GM18909 (cell line): ENCODE measurements at regions not wholly inside any gene's neighbourhood (a gene's known extent, or its start where the extent isn't known, plus 50 kb on each side); places are given as distances from the start of the nearest gene placed in this dataset.
"Not testable (repeated sequence)": the region's sequence is repeated elsewhere in the genome, so short reads cannot be mapped to it uniquely, and the experiment has no call there.

Source experiments
- ATAC-seq: cut with Tn5 transposase; IDR thresholded peaks from one replicate; pipeline ENCODE4 v1.9.1; 2021; ENCODE audit warnings: mild to moderate bottlenecking; ENCODE audit not compliant: unreplicated experiment, poor library complexity

DNA sequence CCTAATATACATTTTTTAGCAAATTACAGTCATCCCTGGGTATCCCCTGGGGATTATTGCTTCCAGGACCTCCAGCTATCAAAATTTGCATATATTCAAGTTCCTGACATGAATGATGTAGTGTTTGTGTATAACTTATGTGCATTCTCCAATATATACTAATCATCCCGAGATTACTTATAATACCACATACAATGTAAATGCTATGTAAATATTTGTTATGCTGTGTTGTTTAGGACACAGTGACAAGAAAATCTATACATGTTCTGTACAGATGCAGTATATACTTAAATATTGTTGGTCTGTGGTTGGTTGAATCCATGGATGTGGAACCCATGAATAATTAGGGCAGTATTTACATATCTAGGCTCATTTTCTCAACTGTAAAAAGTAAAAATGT, 1060.3 kb downstream of the DSC3 start:
- ATAC-seq = no peak

DNA sequence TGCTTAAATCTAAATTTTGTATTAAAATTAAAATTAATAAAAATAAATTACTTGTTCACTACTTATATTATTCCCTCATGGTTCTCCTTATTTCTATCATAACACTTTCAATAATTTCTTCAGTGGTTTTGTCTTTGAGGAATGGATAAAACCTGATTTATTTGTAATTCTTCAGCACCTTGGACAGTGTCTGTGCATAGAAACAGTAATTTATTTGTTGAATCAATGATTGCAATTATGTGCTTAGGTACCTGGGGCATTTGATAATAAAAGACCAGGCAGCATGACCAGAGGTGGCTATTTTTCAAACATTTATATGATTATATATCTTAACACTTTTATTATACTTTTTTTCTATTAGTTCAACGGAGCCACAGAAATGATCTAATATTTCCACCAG, 1062.7 kb downstream of the DSC3 start:
- no peak for ATAC-seq

DNA sequence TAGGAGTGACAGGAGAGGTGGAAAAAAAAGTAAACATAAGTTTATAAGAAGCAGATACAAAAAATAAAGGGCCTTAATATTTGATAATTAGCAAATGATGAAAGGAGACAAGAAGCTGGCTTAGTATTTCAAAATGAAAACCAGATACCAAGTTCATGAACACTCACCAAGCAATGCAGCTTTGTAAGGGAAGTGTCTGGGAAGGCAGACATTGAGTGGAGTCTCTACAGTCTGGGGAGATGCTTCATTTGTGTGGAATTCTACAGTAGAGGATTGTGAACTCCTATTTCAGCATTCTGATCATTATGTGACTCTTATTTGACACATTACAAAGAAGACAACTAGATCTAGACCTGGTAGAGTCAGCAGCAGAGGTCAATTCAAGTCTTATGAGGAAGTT, 1072.7 kb downstream of the DSC3 start:
- no peak for ATAC-seq

- no peak for ATAC-seq
These were observed 1080.0 kb downstream of the DSC3 start for GRCh38 chr18:29962579-29962978.

GRCh38 chr18:29960539-29960938, 1082.0 kb downstream of the DSC3 start:
- no peak for ATAC-seq

DNA sequence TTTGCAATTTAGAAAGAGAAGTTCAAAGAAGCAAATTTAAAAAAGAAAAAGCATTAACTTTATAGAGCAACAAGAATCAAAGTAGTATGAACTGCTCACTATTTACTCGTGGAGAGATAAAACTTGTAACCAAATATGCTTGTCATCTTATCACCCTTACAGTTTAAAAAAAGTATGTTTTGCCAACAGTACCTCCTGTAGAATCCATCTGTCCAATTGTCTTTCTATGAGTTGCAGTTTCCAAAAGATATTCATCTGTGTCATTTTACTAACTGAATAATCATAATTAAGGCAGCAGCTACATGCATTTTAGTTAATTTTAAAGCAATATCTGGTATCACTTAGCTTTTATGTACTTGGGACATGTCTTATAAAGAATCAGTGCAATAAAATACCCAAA, 1112.3 kb downstream of the DSC3 start:
- no peak for ATAC-seq

GRCh38 chr18:29928081-29928480, 1114.5 kb downstream of the DSC3 start:
- no peak for ATAC-seq

DNA sequence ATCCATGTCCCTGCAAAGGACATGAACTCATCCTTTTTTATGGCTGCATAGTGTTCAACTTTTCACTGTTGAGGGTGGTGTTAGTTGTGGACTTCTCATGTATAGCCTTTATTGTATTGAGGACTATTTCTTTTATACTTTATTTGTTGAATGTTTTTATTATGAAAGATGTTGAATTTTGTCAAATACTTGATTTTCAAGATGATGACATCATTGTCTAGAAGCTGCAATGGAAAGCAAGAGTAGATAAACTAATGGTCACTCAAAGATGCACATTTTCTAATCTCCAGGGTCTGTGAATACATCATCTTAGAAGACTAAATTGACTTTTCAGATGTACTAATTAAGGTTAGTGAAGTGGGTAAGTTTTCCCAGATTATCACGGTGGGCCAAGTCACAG, 1117.0 kb downstream of the DSC3 start:
- ATAC-seq = no peak

- no peak for ATAC-seq
These were observed 1130.2 kb downstream of the DSC3 start for GRCh38 chr18:29912351-29912750.

DNA sequence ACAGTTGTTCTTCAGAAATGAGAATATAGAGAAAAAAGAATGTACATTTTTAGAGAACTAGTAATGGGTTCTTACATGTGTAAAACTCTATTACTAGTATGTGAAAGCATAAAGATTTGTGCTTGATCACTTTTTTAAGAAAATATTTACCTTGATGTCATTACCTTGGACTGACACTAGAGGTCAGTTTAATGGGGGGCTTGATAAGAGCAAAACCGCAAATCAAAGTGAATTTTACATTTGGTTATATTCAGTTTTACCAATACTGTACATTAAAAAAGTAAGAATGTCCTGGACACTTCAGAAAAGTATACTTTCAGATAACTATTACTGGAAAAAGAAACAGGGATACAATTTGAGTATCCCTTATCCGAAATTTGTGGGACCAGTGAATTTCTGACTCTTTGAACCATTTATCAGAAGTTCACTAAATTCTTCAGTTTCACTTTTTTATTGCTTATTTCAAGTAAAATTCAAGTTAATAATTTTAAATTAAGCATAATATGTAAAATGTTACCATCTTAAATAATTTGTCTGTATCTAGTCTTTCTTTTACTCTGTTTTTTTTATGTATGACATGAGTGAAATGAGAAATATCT, 1149.5 kb downstream of the DSC3 start:
- no peak for ATAC-seq

DNA sequence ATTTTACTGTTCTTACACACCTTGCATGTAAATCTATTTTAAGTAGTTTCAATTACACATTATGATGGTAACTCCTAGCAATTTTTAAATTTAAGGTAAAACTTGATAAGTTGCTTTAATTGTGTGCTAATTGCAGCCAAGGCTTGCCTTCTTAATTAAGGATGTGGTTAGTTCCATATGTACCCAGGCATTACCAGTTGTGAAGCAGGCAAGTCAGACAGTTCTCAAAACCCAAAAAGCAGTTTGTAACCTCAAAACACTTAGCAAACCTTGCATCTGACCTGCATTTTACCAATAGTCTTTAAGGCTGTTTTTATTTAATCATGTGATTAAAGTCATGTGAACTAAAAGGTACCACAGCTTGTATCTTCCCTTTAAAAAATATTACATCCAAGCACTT, 1159.4 kb downstream of the DSC3 start:
- ATAC-seq = no peak

GRCh38 chr18:29882620-29883019, 1159.9 kb downstream of the DSC3 start:
- no peak for ATAC-seq

DNA sequence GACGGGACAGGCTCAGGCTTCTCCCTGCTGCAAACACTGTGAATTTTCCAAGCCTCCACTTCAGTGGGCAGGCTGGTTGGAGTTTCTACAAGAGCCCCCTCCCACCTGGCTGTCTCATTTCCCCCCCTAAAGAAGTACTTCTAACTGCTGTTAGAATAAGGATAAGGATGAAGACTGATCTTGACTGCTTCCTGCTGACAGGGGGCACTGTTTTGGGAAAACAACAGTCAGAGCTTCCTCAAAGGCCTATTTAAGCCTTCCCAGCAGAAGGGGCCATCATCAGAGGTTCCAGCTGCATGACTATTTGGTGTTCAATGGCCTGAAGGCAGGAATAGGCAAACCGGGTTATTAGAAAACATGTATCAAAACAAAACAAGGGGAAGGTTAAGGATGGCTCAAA, 1162.8 kb downstream of the DSC3 start:
- no peak for ATAC-seq

DNA sequence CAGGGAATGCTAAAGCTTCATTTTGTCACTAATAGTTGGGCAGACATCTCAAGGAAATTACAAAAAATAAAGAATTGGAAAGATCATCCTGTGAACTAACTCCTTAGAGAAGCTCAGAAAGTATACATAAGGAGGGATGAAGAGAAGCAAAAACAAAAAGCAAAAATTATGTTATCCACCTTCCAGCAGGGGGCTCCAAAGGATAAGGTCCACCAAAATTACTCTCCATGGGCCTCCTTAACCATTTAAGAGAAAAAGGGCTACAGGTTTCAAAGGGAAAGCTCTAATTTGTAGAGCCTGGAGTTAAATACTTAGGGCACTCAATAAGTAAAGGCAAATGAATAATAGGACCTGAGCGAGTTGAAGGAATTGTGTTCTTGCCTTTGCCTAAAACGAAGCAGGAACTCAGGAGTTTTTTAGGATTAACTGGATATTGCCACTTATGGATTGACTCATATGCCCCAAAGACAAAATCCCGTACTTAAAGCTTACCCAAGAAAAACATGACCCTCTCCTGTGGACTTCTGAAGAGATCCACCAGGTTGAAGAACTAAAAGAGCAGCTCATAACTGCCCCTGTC, 1167.9 kb downstream of the DSC3 start:
- ATAC-seq = peak; percentile 43

DNA sequence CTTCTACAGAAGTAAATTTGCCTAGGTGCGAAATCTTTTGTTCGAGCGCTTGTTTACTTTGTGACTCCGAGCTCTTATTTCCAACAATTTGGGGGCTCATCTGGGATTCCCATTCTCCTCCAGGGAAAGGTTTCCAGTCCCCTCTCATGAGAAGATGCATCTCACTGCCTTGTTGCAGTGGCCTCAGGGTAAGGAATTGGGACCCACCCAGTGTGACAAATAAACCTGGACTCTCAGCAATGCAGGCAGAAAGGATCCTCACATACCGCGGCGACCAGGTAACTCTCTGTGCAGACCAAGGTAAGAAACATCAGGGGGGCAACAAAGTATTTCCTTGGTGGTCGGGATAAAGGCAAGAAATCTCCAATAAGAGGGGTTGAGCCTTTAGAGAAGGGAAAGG, 1169.3 kb downstream of the DSC3 start:
- no peak for ATAC-seq

GRCh38 chr18:29871246-29871645, 1171.3 kb downstream of the DSC3 start:
- ATAC-seq = no peak

DNA sequence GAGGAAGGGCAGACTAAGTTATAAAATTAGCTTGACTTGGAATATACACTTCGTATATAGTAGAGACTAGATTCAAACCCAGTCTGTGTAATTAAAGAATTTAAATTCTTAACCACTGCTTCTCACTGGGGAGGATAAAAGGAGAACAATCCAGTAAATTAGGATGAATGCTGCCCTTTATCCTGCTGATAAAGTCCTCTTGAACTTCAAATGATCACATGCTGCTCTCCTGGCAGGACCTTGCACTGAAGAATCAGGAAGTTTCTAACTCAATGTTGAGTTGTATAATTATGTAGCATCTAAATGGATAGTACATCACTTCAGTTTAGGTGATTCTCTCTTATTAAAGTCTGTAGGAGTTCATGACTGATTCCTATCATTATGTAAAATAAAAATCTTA, 1179.7 kb downstream of the DSC3 start:
- ATAC-seq = no peak

DNA sequence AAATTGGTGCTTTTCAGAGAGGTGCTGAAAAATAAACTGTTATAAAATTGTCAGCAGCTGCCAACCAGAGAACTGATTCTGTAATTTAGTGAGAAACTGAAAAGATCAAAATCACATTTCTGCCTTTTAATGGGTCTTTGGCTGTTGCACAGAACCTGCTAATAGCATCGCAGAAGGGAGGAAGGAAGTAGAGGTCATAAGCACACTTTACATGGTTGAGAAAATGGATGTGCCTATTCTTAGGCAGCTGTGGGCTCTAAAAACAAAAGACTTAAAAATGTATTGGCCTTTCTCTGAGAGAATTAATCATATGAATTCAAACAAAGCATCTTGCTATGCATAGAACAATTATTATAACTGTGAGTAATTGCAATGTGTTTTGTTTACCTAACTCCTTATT, 1186.9 kb downstream of the DSC3 start:
- ATAC-seq = no peak

GRCh38 chr18:29853126-29853525, 1189.4 kb downstream of the DSC3 start:
- no peak for ATAC-seq

DNA sequence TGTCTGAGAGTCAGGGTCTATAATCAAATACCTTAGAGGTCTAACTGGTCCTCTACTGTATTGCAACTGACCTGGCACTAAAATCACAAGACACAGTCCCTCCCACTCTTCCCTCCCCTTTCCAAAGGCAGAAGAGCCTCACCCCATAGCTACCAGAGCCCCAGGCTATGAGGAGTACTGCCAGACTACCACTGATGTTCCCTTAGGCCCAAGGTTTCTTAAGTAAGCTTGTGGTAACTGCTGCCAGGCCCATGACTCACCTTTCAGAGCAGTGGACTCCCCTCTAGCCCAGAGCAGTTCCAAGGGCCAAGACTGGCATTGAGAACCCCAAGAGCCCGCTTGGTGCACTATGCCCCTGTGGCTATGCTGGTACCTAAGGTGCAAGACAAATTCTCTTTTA, 1193.4 kb downstream of the DSC3 start:
- no peak for ATAC-seq

GRCh38 chr18:29841631-29842030, 1200.9 kb downstream of the DSC3 start:
- no peak for ATAC-seq

- ATAC-seq = no peak
These were observed 1202.5 kb downstream of the DSC3 start for GRCh38 chr18:29840089-29840488.

GRCh38 chr18:29838961-29839360, 1203.6 kb downstream of the DSC3 start:
- ATAC-seq = not testable (repeated sequence)
